Nephron progenitor cell (in vitro differentiated cells): ENCODE measurements at regions not wholly inside any gene's neighbourhood (a gene's known extent, or its start where the extent isn't known, plus 50 kb on each side); places are given as distances from the start of the nearest gene placed in this dataset.

Experiments used
- DNase-seq: peaks from one replicate; pipeline ENCODE4 v3.0.0; 2021
- H3K27ac Mint-ChIP-seq: 2 replicates; pipeline ENCODE4 v1.8.0; 2021; ENCODE audit warnings: mild to moderate bottlenecking, moderate library complexity, mixed read lengths
- H3K27me3 Mint-ChIP-seq: 2 replicates; pipeline ENCODE4 v1.8.0; 2021; ENCODE audit warnings: mild to moderate bottlenecking, low read depth, mixed read lengths; ENCODE audit not compliant: poor library complexity
- H3K36me3 Mint-ChIP-seq: 2 replicates; pipeline ENCODE4 v1.8.0; 2021; ENCODE audit warnings: low read depth, mixed read lengths
- H3K4me1 Mint-ChIP-seq: 2 replicates; pipeline ENCODE4 v1.8.0; 2021; ENCODE audit warnings: mixed read lengths
- H3K4me3 Mint-ChIP-seq: 2 replicates; pipeline ENCODE4 v1.8.0; 2021; ENCODE audit warnings: mild to moderate bottlenecking, moderate library complexity, mixed read lengths
- H3K9me3 Mint-ChIP-seq: 2 replicates; pipeline ENCODE4 v1.8.0; 2021; ENCODE audit warnings: mild to moderate bottlenecking, moderate library complexity, mixed read lengths
- TF ChIP-seq, protein P1 (sequence below): fragments of 200-600 bp; sonication (generic); IDR thresholded peaks from 2 replicates; pipeline ENCODE4 v1.5.0; 2021; ENCODE audit warnings: antibody characterized with exemption

DNA sequence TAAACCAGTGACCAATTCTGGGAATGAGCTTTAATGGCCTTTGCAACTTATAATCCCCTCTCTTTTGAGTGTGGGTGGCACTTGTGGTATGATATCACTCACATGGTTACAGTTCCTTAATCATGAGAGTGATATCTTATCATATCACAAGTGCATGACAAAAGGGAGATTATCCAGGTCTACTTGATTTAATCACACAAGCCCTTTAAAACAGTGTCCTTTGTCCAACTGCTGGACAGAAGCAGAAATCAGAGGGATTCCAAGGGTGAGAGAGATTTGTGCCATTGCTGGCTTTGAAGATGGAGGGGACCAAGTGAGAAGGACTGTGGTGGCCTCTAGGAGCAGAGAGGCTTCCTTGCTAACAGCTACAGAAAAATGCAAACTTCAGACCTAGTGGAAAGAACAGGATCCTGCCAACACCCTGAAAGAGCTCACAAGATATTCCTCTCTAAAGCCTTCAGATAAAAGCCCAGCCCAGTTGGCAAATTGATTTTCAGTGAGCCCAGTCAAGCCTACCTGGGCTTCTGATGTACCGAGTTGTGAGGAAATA, 279.0 kb upstream of the TLE4 start:
- Mint-ChIP-seq H3K4me1 (peaks cover 9% of the 10 kb centered on the region), H3K36me3 (no peaks in the 10 kb centered on the region), H3K9me3 (no peaks in the 10 kb centered on the region), H3K27ac (no peak overlapping the region), H3K4me3 (no peak overlapping the region), H3K27me3 (peaks cover 8% of the 10 kb centered on the region)
- TF ChIP-seq, protein P1, sequence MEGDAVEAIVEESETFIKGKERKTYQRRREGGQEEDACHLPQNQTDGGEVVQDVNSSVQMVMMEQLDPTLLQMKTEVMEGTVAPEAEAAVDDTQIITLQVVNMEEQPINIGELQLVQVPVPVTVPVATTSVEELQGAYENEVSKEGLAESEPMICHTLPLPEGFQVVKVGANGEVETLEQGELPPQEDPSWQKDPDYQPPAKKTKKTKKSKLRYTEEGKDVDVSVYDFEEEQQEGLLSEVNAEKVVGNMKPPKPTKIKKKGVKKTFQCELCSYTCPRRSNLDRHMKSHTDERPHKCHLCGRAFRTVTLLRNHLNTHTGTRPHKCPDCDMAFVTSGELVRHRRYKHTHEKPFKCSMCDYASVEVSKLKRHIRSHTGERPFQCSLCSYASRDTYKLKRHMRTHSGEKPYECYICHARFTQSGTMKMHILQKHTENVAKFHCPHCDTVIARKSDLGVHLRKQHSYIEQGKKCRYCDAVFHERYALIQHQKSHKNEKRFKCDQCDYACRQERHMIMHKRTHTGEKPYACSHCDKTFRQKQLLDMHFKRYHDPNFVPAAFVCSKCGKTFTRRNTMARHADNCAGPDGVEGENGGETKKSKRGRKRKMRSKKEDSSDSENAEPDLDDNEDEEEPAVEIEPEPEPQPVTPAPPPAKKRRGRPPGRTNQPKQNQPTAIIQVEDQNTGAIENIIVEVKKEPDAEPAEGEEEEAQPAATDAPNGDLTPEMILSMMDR, result no peak
- no peak for DNase-seq

GRCh38 chr9:79300068-79300467, 271.7 kb upstream of the TLE4 start:
- Mint-ChIP-seq H3K9me3 (no peaks in the 10 kb centered on the region), H3K27ac (no peak overlapping the region), H3K36me3 (no peaks in the 10 kb centered on the region), H3K4me3 (no peak overlapping the region), H3K27me3 (peaks cover 14% of the 10 kb centered on the region), H3K4me1 (peaks cover 43% of the 10 kb centered on the region)
- no peak for DNase-seq
- TF ChIP-seq, protein P1, result no peak

- no peak for DNase-seq
- H3K4me1 Mint-ChIP-seq, result peaks cover 43% of the 10 kb centered on the region
- H3K27ac Mint-ChIP-seq, result no peak overlapping the region
- H3K4me3 Mint-ChIP-seq, result no peak overlapping the region
- no peaks in the 10 kb centered on the region for H3K9me3 Mint-ChIP-seq
- peaks cover 14% of the 10 kb centered on the region for H3K27me3 Mint-ChIP-seq
- no peaks in the 10 kb centered on the region for H3K36me3 Mint-ChIP-seq
- TF ChIP-seq, protein P1, result no peak
Measured at GRCh38 chr9:79301085-79301484, 270.7 kb upstream of the TLE4 start.

DNA sequence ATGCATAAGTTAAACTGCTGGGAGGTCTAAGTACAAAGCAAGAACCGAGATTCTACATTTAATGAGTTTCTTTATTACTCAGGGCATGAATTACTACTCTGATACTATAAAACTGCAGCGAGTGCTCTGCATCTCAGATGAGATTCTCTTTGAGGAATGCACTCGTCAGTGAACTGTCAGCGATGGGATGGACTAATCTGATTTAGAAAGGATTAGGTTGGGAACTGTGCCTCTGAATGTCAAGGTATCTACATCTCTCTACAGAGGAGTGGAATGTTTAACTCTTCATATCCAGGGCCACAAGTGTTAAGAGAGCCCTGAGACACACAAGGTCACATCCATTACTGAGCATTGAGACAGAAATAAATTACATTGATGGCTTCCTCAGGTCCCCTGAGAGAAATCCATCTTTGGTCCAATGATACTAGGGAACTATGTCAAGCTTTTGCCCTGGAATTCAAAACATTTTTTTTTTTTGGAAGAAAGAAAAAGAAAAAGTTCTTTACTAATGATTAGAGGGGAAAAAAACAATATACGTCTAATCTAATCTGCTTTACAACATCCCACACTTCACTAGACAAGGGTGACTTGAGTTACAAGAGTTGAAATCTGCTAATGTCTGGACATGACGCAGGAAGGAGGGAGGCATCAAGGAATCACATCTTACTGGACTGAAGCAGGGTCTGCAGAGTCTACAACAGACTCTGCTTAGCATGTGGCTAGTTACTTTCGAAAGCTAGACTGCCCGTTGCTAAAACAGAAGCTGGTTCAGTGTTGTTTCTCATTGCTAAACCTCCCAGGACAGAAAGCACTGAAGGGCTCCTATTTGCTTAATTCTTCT, 270.0 kb upstream of the TLE4 start:
- H3K27ac Mint-ChIP-seq, result no peak overlapping the region
- DNase-seq, result no peak
- TF ChIP-seq, protein P1, result no peak
- peaks cover 43% of the 10 kb centered on the region for H3K4me1 Mint-ChIP-seq
- no peak overlapping the region for H3K4me3 Mint-ChIP-seq
- H3K36me3 Mint-ChIP-seq, result no peaks in the 10 kb centered on the region
- peaks cover 12% of the 10 kb centered on the region for H3K27me3 Mint-ChIP-seq
- H3K9me3 Mint-ChIP-seq, result no peaks in the 10 kb centered on the region

GRCh38 chr9:79302569-79302968, 269.2 kb upstream of the TLE4 start:
- Mint-ChIP-seq H3K9me3 (no peaks in the 10 kb centered on the region), H3K4me3 (no peak overlapping the region), H3K27ac (no peak overlapping the region)

More at GRCh38 chr9:79302569-79302968, 269.2 kb upstream of the TLE4 start:
- TF ChIP-seq, protein P1, result no peak
- Mint-ChIP-seq H3K4me1 (peaks cover 43% of the 10 kb centered on the region), H3K27me3 (peaks cover 8% of the 10 kb centered on the region), H3K36me3 (no peaks in the 10 kb centered on the region)
- DNase-seq, result no peak
